ENCODE measurements at regions not wholly inside any gene's neighbourhood (a gene's known extent, or its start where the extent isn't known, plus 50 kb on each side); places are given as distances from the start of the nearest gene placed in this dataset.

DNA sequence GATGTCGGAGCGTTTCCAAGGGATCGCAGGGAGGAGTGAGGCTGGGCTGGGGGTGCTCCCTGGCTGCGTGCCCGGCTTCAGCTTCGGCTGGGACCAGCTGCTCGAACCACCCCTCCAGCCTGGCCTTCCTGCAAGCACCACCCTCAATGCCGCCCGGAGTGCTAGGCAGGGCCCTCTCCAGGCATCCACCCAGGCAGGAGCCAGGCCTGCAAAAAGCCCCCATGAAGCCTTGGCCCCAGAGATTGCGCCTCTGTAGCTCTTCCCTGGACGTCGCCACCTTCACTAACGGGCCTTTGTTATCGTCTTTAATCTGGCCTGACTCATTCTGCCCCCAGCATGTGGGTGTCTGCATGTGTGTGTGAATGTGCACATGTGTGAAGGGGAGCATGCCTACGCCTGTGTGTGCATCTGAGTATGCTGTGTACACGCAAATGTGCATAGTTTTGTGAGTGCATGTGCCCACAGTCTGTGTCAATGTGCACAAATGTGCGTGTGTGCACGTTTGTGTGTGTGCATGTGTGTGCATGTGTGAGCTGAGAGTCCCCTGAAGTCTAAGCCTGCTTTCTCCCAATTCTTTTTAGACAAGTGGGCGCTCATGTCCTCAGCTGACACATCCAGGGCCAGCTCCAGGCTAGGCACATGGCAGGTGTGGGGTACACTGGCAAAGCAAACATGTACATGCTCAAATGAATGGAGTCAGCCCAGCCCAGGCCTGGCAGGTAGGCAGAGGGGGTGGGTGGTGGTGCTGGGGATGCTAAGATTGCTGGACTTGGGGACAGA, 195.4 kb upstream of the C14orf180 start:
- intact Hi-C loops (cut with DNase I; ENCODE audit: low total_unique reads) (no loop called here), in situ Hi-C loops (cut with MboI; ENCODE audit: low pct_ligation_motif_present in 1 of 4, low pct_unique_long_range_greater_than_20kb in 1 of 4, low sequenced_read_pairs in 3 of 4) (no loop called here)
- Histone ChIP-seq H3K27ac (no peak overlapping the region), H3K4me1 (no peaks in the 10 kb centered on the region), H3K4me3 (no peak overlapping the region), H3K27me3 (peaks cover 14% of the 10 kb centered on the region), H3K36me3 (no peaks in the 10 kb centered on the region), H3K9me3 (no peaks in the 10 kb centered on the region)
- DNase-seq, result no peak
- TF ChIP-seq POLR2A (IDR thresholded peaks at IDR 0.05), result no peak
- no peak for TF ChIP-seq EP300 (IDR thresholded peaks at IDR 0.05; ENCODE audit: low read depth)
- no peak for TF ChIP-seq POLR2AphosphoS5 (IDR thresholded peaks at IDR 0.05)
- TF ChIP-seq, protein P1, sequence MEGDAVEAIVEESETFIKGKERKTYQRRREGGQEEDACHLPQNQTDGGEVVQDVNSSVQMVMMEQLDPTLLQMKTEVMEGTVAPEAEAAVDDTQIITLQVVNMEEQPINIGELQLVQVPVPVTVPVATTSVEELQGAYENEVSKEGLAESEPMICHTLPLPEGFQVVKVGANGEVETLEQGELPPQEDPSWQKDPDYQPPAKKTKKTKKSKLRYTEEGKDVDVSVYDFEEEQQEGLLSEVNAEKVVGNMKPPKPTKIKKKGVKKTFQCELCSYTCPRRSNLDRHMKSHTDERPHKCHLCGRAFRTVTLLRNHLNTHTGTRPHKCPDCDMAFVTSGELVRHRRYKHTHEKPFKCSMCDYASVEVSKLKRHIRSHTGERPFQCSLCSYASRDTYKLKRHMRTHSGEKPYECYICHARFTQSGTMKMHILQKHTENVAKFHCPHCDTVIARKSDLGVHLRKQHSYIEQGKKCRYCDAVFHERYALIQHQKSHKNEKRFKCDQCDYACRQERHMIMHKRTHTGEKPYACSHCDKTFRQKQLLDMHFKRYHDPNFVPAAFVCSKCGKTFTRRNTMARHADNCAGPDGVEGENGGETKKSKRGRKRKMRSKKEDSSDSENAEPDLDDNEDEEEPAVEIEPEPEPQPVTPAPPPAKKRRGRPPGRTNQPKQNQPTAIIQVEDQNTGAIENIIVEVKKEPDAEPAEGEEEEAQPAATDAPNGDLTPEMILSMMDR (IDR thresholded peaks at IDR 0.05), result no peak
- 62% methylated on average over 19 of the region's 19 CpGs; no CpG with 5 or more reads in 1 of the 2 donors for WGBS, 2 donors (ENCODE audit: low coverage in 1 of 2)

DNA sequence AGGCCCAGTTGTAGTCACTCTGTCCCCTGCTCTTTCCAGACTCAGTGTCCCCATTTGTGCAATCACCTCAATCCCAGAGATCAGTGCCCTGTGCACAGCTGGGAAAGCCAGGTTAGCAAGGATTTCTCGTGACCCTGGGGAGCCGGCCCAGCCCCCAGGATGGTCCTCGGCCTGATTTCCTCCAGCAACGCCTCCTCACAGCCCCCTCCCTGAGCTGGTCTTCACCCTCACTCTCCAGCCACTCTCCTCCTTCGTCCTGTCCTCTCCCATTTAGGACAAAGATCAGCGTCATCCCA, 194.8 kb upstream of the C14orf180 start:
- Histone ChIP-seq H3K4me1 (no peaks in the 10 kb centered on the region), H3K36me3 (no peaks in the 10 kb centered on the region), H3K9me3 (no peaks in the 10 kb centered on the region), H3K27me3 (peaks cover 14% of the 10 kb centered on the region), H3K27ac (no peak overlapping the region), H3K4me3 (no peak overlapping the region)
- 60 to 93% methylated on average over 1 to 6 of the region's 6 CpGs for WGBS, 2 donors (ENCODE audit: low coverage in 1 of 2)
- TF ChIP-seq, protein P1 (IDR thresholded peaks at IDR 0.05), result no peak
- TF ChIP-seq POLR2A (IDR thresholded peaks at IDR 0.05) (no peak), EP300 (IDR thresholded peaks at IDR 0.05; ENCODE audit: low read depth) (no peak), POLR2AphosphoS5 (IDR thresholded peaks at IDR 0.05) (no peak)
- intact Hi-C loops (cut with DNase I; ENCODE audit: low total_unique reads) (no loop called here), in situ Hi-C loops (cut with MboI; ENCODE audit: low pct_ligation_motif_present in 1 of 4, low pct_unique_long_range_greater_than_20kb in 1 of 4, low sequenced_read_pairs in 3 of 4) (no loop called here)
- DNase-seq, result no peak

DNA sequence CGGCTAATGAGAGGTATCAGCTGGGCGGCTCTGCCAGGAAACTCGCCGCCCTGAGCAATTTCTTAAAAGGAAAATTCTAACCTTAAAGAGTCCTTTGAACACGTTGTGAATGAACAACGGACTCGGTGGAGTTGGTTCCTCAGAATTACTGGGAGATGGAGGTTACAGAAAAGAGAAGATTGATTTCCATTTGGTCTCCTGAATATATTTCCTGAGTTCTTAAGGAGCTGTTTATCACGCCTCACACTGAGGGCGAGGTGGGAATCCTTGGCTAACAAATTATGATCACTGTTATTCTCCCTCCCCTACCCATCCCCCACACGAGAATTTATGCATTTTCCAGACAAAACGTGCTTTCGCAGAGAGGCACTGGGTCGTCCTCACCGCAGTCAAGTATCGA, 194.5 kb upstream of the C14orf180 start:
- intact Hi-C loops (cut with DNase I; ENCODE audit: low total_unique reads) (no loop called here), in situ Hi-C loops (cut with MboI; ENCODE audit: low pct_ligation_motif_present in 1 of 4, low pct_unique_long_range_greater_than_20kb in 1 of 4, low sequenced_read_pairs in 3 of 4) (no loop called here)
- Histone ChIP-seq H3K9me3 (no peaks in the 10 kb centered on the region), H3K27ac (no peak overlapping the region), H3K4me3 (no peak overlapping the region), H3K27me3 (peaks cover 14% of the 10 kb centered on the region), H3K36me3 (no peaks in the 10 kb centered on the region), H3K4me1 (no peaks in the 10 kb centered on the region)
- DNase-seq, result no peak
- WGBS, 2 donors (ENCODE audit: low coverage in 1 of 2), result 74 to 87% methylated on average over 7 to 15 of the region's 15 CpGs
- TF ChIP-seq EP300 (IDR thresholded peaks at IDR 0.05; ENCODE audit: low read depth), result no peak
- TF ChIP-seq, protein P1 (IDR thresholded peaks at IDR 0.05), result no peak
- TF ChIP-seq POLR2AphosphoS5 (IDR thresholded peaks at IDR 0.05), result no peak
- TF ChIP-seq POLR2A (IDR thresholded peaks at IDR 0.05), result no peak

DNA sequence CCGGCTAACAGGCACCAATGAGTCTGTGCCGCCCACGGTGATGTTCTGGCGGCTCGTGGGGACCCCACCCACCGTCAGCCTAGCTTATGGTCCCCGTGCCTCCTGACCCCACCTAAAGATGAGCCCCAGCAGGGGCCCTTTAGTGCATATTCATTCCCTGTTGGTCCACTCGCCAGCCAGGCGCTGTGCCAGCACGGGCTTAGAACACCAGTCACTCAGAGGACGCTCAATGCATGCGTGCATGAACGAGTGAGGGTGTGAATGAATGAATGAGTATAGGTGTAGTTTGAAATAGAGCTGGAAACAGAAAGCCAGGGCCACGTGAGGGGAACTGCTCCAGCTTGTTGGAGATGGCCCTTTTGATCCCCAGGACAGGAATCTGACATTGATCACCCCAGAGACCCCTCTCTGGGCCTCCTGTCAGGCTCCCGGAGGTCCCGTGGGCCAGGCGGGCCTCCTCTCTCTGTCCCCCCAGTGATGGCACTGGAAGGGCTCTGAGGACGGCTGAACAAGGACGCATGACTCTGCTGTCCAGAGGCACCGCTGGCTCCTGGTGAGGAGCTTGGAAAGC, 193.9 kb upstream of the C14orf180 start:
- Histone ChIP-seq H3K36me3 (no peaks in the 10 kb centered on the region), H3K27me3 (peaks cover 14% of the 10 kb centered on the region), H3K4me1 (no peaks in the 10 kb centered on the region), H3K27ac (no peak overlapping the region), H3K9me3 (no peaks in the 10 kb centered on the region), H3K4me3 (no peak overlapping the region)
- DNase-seq, result peak; percentile 4
- TF ChIP-seq POLR2A (IDR thresholded peaks at IDR 0.05) (no peak), EP300 (IDR thresholded peaks at IDR 0.05; ENCODE audit: low read depth) (no peak), POLR2AphosphoS5 (IDR thresholded peaks at IDR 0.05) (no peak)
- TF ChIP-seq, protein P1 (IDR thresholded peaks at IDR 0.05), result no peak
- intact Hi-C loops (cut with DNase I; ENCODE audit: low total_unique reads), result no loop called here
- in situ Hi-C loops (cut with MboI; ENCODE audit: low pct_ligation_motif_present in 1 of 4, low pct_unique_long_range_greater_than_20kb in 1 of 4, low sequenced_read_pairs in 3 of 4), result no loop called here
- 81% methylated on average over 20 of the region's 20 CpGs; no CpG with 5 or more reads in 1 of the 2 donors for WGBS, 2 donors (ENCODE audit: low coverage in 1 of 2)
